ENCODE measurements at regions not wholly inside any gene's neighbourhood (a gene's known extent, or its start where the extent isn't known, plus 50 kb on each side); places are given as distances from the start of the nearest gene placed in this dataset.
A peak's percentile ranks its signal among the peaks of the same experiment; 100 is the strongest.

DNA sequence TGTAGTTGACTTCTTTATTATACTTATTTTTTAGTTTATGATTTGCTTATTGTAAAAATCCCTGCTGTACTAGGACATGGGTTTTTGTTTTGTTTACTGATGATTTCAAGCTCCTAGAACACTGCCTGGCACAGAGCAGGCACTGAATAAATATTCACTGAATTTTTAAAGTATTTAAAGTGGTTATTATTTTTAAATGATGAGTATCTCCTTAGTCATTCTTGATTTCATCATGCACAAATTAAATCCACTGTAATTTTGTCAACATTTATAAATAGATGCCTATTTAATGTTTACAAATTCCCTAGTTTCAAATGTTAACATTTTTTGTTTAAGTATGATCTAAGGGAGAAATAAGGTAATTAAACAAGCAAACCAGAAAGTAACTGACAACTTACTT is 367.9 kb upstream of the SLIT2 start:
- no peak for TF ChIP-seq CTCF (IDR thresholded peaks at IDR 0.05; ENCODE audit: extremely low read depth in 1 of 2, insufficient read depth in 1 of 2, low read depth in 1 of 2, low read length in 2 of 2)
- TF ChIP-seq EZH2 (IDR thresholded peaks at IDR 0.05; ENCODE audit: borderline replicate concordance, low read depth, low read length, severe bottlenecking) = no peak
- peak; percentile 13 for TF ChIP-seq FOS (IDR thresholded peaks at IDR 0.05; ENCODE audit: borderline replicate concordance, insufficient read depth, low read length)

All from endothelial cell of umbilical vein (primary cell).